Activated B cell treated with CpG ODN at 0.5 μM for 24 hours (primary cell): ENCODE measurements at regions not wholly inside any gene's neighbourhood (a gene's known extent, or its start where the extent isn't known, plus 50 kb on each side); places are given as distances from the start of the nearest gene placed in this dataset.

ENCODE experiments used
- ATAC-seq: fragments of 200-7000 bp; cut with Tn5 transposase; one replicate; pipeline ENCODE4 v1.10.0; 2021; ENCODE audit warnings: low read depth, mild to moderate bottlenecking, moderate library complexity
- CTCF ChIA-PET: fragments of 350-600 bp; sonication (Branson Sonifier 250); formaldehyde crosslinking; loops from one replicate; lab custom pipeline; 2021; ENCODE audit warnings: antibody characterized with exemption; lab: Charles Lee
- POLR2A ChIA-PET: fragments of 350-600 bp; sonication (Branson Sonifier 250); formaldehyde crosslinking; loops from one replicate; lab custom pipeline; 2021; ENCODE audit warnings: antibody characterized with exemption; lab: Charles Lee
- DNase-seq: peaks from one replicate; pipeline ENCODE4 v3.0.0; 2022
- H3K27ac Mint-ChIP-seq: one replicate; pipeline ENCODE4 v1.8.0; 2020; ENCODE audit warnings: mixed read lengths
- H3K27me3 Mint-ChIP-seq: one replicate; pipeline ENCODE4 v1.8.0; 2021; ENCODE audit warnings: mixed read lengths
- H3K36me3 Mint-ChIP-seq: one replicate; pipeline ENCODE4 v1.8.0; 2021; ENCODE audit warnings: low read depth, mixed read lengths
- H3K4me1 Mint-ChIP-seq: one replicate; pipeline ENCODE4 v1.8.0; 2021; ENCODE audit warnings: mixed read lengths
- H3K4me3 Mint-ChIP-seq: one replicate; pipeline ENCODE4 v1.8.0; 2020; ENCODE audit warnings: mild to moderate bottlenecking, mixed read lengths
- H3K9me3 Mint-ChIP-seq: one replicate; pipeline ENCODE4 v1.8.0; 2020; ENCODE audit warnings: mixed read lengths
- CTCF ChIP-seq: fragments of 200-600 bp; IDR thresholded peaks from one replicate; pipeline ENCODE4 v1.8.0; 2022; ENCODE audit warnings: antibody characterized with exemption, mild to moderate bottlenecking
- intact Hi-C: fragments of 100-400 bp; cut with micrococcal nuclease; formaldehyde crosslinking; loops from one replicate; pipeline ENCODE4 v1.15.1; 2024

GRCh38 chr11:110958216-110958615 lies 246.0 kb upstream of the ARHGAP20 start:
- H3K9me3 Mint-ChIP-seq, result no peaks in the 10 kb centered on the region
- H3K4me3 Mint-ChIP-seq, result no peak overlapping the region
- ChIA-PET POLR2A (no interaction called here), CTCF (no interaction called here)
- intact Hi-C loops, result no loop called here
- no peaks in the 10 kb centered on the region for H3K4me1 Mint-ChIP-seq
- no peak for ATAC-seq
- no peaks in the 10 kb centered on the region for H3K36me3 Mint-ChIP-seq
- peaks cover 9% of the 10 kb centered on the region for H3K27me3 Mint-ChIP-seq
- no peak for DNase-seq
- no peak overlapping the region for H3K27ac Mint-ChIP-seq
- TF ChIP-seq CTCF, result no peak

- CTCF ChIA-PET, result no interaction called here
- Mint-ChIP-seq H3K27ac (no peak overlapping the region), H3K4me3 (no peak overlapping the region), H3K4me1 (no peaks in the 10 kb centered on the region), H3K36me3 (no peaks in the 10 kb centered on the region), H3K9me3 (no peaks in the 10 kb centered on the region), H3K27me3 (peaks cover 3% of the 10 kb centered on the region)
- ATAC-seq (no peak), DNase-seq (no peak)
- no peak for TF ChIP-seq CTCF
- intact Hi-C loops, result no loop called here
- POLR2A ChIA-PET, result no interaction called here
Observed at GRCh38 chr11:110955776-110956175, 243.5 kb upstream of the ARHGAP20 start.

GRCh38 chr11:110951950-110952503 lies 239.8 kb upstream of the ARHGAP20 start:
- peaks cover 3% of the 10 kb centered on the region for H3K27me3 Mint-ChIP-seq
- H3K9me3 Mint-ChIP-seq, result peaks cover 2% of the 10 kb centered on the region
- CTCF ChIA-PET, result no interaction called here
- no peak for TF ChIP-seq CTCF
- DNase-seq (no peak), ATAC-seq (no peak)
- no peak overlapping the region for H3K4me3 Mint-ChIP-seq
- H3K27ac Mint-ChIP-seq, result no peak overlapping the region
- no peaks in the 10 kb centered on the region for H3K36me3 Mint-ChIP-seq
- no peaks in the 10 kb centered on the region for H3K4me1 Mint-ChIP-seq
- intact Hi-C loops, result no loop called here
- POLR2A ChIA-PET, result no interaction called here

- Mint-ChIP-seq H3K36me3 (no peaks in the 10 kb centered on the region), H3K4me3 (no peak overlapping the region), H3K9me3 (peaks cover 2% of the 10 kb centered on the region), H3K27ac (no peak overlapping the region), H3K4me1 (no peaks in the 10 kb centered on the region), H3K27me3 (no peaks in the 10 kb centered on the region)
- ChIA-PET CTCF (no interaction called here), POLR2A (no interaction called here)
- ATAC-seq (no peak), DNase-seq (no peak)
- no peak for TF ChIP-seq CTCF
- intact Hi-C loops, result no loop called here
Observed at GRCh38 chr11:110951037-110951949, 239.1 kb upstream of the ARHGAP20 start.

GRCh38 chr11:110948112-110948511 lies 235.9 kb upstream of the ARHGAP20 start:
- no peak for TF ChIP-seq CTCF
- intact Hi-C loops, result no loop called here
- DNase-seq, result no peak
- Mint-ChIP-seq H3K4me3 (no peak overlapping the region), H3K36me3 (no peaks in the 10 kb centered on the region), H3K4me1 (no peaks in the 10 kb centered on the region), H3K27ac (no peak overlapping the region), H3K9me3 (peaks cover 2% of the 10 kb centered on the region), H3K27me3 (no peaks in the 10 kb centered on the region)
- ChIA-PET CTCF (no interaction called here), POLR2A (no interaction called here)
- no peak for ATAC-seq
